SHP77 treated with DMSO at 0.1 percent for 48 hours (cell line): ENCODE measurements at regions not wholly inside any gene's neighbourhood (a gene's known extent, or its start where the extent isn't known, plus 50 kb on each side); places are given as distances from the start of the nearest gene placed in this dataset.
"Not testable (repeated sequence)": the region's sequence is repeated elsewhere in the genome, so short reads cannot be mapped to it uniquely, and the experiment has no call there.

Source experiments
- DNase-seq: peaks from one replicate; lab custom pipeline; 2025; lab: John Stamatoyannopoulos, UW

DNA sequence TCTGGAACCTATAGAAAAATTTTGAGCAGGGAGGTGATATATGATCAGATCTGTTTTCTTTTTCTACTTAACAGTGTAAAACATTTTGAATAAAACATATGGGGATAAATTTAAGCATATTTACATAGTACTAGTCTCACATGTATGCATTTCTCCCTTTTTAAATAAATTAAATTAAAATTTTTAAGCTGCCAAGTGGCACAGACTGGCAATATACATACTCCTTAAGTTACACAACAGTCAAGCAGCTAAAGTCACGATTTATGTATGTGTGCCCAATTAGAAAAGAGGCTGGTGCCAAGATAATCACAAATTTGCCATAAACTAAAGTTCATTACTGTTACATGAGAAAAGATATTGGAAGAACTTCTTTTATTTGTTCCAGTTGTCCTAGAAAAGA lies 532.0 kb downstream of the RWDD3 start:
- no peak for DNase-seq

DNA sequence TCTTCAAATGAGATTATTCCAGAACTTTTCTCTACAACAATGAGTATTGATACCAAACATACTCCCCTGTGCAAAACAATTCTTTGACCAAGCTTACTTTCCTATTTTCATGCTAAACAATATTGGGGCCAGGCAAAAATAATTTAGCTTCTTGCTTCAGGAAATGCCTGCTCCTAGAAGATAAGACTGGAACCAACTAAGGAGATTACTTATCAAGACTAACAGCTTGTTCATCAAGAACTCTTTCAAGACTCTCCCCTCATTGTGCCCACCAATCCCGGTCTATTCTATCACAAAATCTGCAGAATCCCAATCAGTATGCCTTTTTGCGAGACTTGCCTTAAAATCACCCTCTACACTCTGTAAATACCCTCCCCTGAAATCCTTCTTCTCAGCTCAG lies 536.6 kb downstream of the RWDD3 start:
- DNase-seq, result no peak

DNA sequence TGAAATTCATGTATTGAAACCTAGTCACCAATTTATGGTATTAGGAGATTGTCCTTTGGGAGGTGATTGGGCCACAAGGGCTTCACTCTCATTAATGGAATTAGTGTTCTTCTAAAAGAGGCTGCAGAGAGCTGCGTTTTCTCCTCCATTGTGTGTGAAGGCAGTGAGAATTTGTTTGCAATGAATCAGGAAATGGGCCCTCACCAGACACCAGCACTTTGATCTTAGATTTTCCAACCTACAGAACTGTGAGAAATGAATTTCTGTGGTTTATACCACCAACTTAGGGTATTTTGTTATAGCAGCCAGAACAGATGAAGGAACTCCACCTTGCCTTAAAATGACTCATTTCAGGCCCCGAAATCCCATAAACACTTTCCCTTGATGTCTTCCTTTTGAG lies 544.2 kb downstream of the RWDD3 start:
- DNase-seq, result no peak

DNA sequence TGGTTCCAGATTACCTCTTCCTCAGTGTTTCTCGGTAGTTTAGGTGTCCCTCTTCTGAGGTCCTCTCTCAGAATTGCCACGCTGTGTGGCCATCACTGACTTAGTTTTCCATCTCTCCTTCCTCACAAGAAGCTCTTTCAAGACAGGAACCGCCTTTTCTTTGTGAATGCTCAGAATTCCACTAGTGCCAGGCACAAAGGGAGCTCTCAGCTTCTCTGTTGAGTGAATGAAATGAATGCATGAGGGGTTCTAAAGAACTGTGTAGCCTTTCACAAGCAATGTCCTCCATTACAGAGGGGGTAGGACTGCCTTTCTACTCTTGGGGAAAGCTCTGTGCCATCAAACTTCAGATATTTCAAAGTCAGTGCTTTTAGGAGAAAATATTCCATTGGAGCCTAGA lies 546.8 kb downstream of the RWDD3 start:
- no peak for DNase-seq

DNA sequence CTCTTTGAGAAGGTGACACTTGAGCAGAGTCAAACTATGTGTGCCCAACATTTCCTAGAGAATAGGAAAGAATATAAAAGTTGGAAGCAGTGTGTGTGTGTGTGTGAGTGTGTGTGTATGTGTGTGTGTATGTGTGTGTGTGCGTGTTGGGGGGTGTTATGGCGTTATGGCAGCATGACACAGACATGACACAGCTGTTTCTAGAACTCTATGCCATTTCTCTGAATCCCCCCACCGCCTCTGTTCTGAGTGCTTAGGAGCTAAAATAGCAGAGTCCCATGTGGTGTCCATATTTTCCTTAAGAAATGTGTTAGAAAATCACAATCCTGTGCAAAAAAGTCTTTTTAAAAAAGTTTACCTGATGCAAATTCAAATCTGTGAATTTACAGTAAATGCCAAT lies 556.1 kb downstream of the RWDD3 start:
- DNase-seq, result no peak

DNA sequence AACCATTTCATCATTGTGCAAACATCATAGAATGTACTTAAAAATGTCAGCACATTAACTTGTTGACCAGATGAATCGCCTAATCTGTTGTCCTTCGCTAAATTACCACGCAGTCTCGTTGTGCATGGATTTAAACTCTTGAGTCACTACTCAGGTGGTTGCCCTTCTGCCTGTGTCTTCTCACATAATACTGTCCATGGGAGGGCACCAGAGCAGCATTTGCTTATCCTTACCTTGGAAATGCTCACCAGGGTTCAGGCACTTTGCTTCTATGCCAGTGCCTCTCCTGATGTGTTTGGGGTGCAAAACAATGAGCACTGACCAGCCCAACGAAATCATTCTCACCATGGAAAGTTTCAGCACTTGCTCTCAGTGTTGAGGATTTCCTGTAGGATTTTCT lies 559.9 kb downstream of the RWDD3 start:
- DNase-seq, result peak; percentile 31

DNA sequence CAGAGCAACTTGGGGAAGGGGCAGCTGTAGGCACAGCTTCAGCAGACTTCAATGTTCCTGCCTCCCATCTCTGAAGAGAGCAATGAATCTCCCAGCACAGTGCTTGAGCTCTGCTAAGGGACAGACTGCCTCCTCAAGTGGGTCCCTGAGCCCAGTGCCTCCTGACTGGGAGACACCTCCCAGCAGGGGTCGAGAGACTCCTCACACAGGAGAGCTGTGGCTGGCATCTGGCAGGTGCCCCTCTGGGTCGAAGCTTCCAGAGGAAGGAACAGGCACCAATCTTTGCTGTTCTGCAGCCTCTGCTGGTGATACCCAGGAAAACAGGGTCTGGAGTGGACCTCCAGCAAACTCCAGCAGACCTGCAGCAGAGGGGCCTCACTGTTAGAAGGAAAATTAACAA lies 563.8 kb downstream of the RWDD3 start:
- DNase-seq, result not testable (repeated sequence)

DNA sequence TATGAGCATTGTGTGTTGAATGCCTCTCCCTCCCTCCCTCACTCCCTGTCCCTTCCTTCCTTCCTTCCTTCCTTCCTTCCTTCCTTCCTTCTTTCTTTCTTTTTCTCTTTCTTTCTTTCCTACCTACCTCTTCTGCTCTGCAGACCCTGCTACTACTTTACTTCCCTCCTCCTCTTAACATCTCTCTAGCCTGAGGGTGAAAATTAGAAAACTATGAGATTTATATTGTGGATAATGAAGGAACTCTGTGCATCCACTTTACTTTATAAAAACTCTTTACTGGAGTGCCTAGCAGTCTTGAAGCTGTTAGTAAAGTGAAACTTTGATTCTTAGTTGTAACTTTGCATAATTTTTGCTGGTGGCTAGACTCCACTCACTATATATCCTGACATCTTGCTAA lies 572.2 kb downstream of the RWDD3 start:
- no peak for DNase-seq

DNA sequence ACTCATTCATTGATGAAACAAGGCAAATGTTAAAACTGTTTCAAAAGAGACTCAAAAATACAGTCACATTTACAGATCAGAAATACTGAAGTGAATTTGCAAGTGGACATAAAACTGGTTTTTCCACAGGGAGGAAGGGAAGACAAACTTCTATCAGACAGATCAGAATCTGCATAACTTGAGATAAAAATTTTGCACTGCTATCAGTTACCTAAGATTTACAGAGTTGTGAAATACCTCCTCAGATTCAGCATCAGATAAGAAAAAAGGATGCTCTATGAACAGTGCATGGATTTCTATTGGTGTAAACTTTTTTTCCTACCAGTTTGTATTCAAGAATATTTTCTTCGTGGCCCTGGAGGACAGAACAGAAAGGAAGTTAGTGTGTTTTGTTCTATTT lies 575.4 kb downstream of the RWDD3 start:
- no peak for DNase-seq

DNA sequence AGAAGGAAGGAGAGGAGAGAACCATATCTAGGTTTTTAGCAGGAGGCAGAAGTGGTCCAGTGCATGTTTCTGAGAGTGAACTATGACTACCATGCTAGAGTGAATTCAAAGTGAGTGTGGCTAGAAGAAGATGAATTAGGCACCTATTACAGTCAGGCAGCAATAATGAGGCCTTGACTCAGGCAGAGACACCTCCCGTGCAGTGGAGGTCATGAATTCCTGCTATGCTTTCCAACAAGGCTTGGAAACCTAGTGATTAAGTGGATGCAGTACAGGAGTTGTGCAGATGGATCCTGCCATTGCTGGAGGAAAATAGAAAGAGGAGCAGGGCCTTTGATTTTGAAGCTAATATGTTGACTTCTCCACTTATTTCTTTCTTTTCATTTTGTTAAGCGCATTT lies 581.5 kb downstream of the RWDD3 start:
- no peak for DNase-seq

DNA sequence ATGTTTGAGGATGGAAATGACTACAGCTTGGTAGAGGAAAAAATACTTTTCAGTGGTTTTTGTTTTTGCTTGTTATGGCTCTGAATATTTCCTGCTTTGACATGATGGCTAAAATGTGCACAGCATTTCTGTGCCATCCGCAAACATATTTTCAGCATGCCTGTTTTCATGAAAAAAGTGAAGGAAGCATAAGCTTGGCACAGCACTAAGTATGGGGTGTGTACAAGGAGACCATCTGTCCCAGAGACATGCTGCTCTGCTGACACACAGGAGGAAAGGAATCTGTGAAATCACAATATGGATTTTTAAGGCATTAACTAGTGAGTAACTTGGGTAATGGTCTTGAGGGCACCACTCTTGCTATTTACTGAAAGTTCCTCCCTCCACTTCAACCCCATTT lies 595.5 kb downstream of the RWDD3 start:
- no peak for DNase-seq

DNA sequence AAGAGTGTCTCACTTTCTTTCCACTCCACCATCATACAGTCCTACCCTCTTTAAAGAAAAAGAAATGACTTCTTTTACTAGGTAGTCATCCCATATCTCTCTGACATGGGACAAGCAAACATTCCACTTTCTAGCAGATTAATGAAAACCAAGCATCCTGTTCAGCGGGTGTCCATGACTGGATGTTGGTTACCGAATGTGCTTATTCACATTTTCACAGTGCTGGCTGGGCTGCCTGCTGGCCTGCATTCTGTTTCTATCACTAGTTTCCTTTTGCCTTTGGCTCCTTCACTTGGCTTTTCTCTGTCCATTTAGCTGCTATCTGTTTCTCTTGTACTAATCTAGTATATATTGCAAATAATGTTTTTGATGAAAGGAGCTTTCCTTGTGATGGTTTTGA lies 598.4 kb downstream of the RWDD3 start:
- no peak for DNase-seq

DNA sequence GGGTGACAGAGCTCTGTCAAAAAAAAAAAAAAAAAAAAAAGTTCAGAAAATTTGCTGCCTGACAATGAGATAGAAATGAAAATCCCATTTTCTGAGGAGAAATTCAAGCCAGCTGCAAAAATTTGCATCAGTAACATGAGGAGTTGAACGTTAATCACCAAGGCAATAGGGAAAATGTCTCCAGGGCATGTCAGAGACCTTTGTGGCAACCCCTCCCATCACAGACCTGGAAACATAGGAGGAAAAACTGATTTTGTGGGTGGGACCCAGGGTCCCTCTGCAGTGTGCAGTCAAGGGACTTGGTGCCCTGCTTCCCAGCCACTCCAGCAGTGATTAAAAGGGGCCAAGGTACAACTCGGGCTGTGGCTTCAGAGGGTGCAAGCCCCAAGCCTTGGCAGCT lies 615.4 kb downstream of the RWDD3 start:
- DNase-seq, result no peak

DNA sequence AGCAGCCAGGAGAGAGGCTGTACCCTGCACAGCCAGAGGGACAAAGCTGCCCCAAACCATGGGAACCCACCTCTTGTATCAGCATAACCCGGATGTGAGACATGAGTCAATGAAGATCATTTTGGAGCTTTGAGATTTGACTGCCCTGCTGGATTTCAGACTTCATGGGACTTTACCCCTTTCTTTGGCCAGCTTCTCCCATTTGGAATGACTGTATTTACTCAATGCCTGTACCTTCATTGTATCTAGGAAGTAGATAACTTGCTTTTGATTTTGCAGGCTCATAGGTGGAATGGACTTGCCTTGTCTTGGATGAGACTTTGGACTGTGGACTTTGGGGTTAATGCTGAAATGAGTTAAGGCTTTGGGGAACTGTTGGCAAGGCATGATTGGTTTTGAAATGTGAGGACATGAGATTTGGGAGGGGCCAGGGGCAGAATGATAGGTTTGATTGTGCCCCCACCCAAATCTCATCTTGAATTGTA lies 616.2 kb downstream of the RWDD3 start:
- DNase-seq, result no peak

DNA sequence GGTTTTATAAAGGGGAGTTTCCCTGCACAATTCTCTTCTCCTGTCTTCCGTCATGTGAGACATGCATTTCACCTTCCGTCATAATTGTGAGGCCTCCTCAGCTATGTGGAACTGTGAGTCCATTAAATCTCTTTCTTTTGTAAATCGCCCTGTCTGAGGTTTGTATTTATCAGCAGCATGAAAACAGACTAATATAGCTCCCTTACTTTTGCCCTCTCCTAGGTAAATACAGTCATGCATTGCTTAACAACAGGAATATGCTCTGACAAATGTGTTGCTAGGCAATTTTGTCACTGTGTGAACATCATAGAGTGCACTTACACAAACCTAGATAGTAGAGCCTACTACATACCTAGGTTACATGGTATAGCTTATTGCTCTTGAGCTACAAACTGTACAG lies 616.8 kb downstream of the RWDD3 start:
- no peak for DNase-seq

DNA sequence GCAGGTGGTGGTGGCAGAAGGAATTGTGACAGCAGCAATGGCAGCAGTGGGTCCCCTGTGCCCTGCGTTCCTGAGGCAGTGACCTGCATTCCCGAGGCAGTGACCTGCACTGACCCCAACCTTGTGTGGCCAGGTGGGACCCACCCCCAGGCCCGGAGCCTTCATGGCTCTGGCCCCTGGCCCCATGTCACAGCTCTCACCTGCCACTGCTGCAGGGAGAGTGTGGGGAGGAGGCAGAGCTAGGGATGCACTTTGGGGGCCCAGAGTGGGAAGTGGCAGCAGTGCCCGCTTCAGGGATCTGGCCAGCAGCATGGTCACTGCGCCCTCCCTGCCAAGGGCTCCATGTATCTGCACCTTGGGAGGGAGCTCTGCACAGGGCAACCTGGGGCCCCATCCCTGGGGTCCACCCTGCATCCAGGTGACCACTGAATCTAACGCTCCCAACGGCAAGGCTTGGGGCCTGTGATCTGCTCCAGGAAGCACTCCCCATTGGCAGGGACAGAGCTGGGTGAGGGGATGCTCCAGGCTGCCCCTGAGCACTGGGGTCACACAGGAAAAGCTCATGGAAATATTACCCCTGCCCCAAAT lies 618.6 kb downstream of the RWDD3 start:
- DNase-seq, result no peak

DNA sequence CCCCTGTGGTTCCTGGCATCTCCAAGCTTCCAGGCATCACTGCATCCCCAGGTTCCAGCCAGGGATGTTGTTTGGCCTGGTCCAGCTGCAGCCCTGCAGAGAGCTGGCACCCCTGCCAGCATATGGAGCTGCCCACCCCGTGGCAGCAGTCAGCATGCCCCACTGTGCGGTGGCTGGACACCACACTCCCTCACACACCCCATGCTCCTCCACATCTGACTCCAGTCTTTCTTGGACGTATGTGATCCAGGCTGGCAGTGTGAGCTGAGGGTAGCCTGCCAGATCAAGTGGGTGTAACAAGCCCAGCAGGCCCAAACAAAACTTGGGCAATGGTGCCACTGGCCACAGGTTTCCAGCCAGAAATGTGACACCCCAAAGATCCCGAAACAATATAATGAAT lies 620.4 kb downstream of the RWDD3 start:
- no peak for DNase-seq

DNA sequence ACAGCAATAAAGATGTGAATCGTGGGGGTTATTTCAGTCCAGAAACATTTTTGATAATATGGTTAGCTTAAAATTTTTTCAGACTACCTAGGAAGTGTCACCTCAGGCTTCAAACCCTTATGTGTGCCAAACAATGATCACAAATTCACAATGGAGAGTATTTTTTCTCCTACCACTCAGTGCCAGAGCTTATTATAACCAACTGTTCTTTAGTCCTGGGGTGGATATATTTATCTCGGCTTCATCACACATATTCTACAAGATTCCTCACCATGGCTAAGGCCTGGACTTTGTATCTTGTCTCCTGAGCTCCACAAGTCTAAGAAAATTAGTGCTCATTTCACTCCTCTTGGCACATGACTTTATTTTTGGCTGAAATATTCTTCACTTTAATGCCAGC lies 629.1 kb downstream of the RWDD3 start:
- DNase-seq, result no peak

DNA sequence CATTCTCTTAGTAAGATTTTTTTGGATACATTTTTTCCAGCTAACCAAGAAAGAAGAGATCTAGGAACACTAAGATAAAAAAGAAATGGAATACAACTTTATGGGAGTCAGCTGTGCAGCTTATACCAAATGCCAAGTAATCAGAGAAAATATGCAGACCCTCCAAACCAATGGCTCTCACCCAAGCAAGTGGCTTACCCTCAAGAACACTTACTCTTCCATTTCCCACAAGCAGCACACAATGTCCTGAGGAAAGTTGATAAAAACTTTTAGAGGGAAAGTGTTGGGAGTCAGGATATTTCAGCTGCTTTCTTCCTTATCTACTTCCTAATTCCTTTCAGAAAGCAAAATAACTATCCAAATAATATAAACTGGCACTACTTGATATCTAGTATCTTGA lies 631.8 kb downstream of the RWDD3 start:
- DNase-seq, result no peak

DNA sequence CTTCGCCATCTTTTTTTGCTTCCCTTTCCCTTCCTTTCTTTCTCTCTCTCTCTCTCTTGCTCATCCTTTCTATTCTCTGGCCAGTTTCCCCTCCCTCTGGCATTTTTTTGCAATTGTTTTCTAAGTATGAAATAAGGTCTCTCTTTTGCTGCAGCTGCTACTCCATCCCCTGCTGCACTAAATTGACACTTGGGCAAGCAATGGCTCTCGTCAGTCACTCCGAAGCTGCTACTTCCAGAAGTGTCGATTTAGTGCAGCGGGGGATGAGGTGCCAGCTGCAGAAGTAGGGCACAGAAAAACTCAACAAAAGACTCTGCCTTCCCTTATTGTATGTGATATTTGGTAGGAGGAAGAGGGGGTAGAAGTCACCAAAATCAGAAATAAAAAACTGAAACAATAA lies 642.3 kb downstream of the RWDD3 start:
- DNase-seq, result no peak

DNA sequence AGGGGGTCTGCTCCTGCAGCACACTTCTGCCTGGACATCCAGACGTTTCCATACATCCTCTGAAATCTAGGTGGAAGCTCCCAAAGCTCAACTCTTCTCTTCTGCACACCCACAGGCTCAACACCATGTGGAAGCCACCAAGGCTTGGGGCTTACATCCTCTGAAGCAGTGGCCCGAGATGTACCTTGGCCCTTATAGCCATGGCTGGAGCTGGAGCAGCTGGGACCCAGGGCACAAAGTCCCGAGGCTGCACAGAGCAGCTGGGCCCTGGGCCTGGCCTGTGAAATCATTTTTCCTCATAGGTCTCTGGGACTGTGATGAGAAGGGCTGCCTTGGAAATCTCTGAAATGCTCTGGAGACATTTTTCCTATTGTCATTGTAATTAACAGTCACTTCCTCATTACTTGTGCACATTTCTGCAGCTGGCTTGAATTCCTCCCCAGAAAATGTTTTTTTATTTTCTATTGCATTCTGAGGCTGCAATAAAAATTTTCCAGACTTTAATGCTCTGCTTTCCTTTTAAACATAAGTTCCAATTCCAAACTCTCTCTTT lies 645.6 kb downstream of the RWDD3 start:
- DNase-seq, result no peak

DNA sequence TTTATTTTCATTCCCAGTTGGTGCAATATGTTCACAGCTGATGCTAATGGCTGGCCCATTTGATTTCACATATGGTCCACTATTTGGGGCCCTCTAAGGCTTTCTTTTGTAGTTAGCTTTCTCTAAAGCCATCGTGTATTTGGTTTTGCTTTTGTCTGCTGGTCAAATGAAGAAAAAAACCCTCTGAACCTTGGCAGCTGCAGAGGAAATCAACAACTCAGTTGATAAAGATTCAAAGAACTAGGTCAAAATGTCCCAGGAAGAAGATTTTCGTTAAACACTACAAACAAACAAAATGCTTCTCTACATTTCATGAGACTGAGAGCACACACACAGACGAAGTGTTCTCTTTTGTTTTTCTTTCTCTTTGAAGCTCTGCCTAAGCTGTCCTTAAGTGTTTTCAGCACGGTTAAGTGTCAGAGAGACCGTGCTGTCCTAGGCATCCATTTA lies 655.0 kb downstream of the RWDD3 start:
- DNase-seq, result no peak

DNA sequence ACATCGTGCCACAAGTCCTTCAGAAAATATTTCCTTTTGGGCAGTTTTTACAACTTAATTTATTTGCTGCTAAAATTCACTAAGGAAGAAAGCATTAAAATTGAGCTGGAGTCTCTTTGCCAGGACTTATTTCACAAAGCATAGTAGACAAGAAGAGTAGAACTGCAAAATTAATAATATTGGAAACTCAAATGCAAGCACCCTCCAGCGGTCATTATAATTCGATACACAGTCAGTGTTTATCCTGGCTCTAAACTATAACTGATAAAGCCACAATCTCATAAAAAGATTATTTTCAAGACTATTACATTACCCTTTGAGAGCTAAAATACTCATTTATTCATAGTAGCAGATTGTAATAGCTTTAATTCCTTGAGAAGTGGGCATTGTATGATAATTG lies 655.4 kb downstream of the RWDD3 start:
- DNase-seq, result no peak

DNA sequence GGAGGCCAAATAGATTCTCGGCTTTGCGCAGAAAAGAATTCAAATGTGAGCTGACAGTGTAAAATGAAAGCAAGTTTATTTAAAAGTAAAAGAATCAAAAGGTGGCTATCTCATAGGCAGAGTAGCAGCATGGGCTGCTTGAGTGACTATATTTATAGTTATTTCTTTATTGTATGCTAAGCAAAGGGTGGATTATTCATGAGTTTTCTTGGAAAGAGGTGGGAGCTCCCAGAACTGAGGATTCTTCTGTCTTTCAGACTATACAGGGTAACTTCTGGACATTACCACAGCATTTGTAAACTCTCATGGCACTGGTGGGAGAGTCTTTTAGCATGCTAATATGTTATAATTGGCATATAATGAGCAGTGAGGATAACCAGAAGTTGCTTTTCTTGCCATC lies 659.9 kb downstream of the RWDD3 start:
- DNase-seq, result no peak
